Mesenchymal stem cell (in vitro differentiated cells and primary cell): ENCODE measurements at regions not wholly inside any gene's neighbourhood (a gene's known extent, or its start where the extent isn't known, plus 50 kb on each side); places are given as distances from the start of the nearest gene placed in this dataset.
"Not testable (repeated sequence)": the region's sequence is repeated elsewhere in the genome, so short reads cannot be mapped to it uniquely, and the experiment has no call there.

ENCODE experiments used
- DNase-seq: peaks from one replicate; pipeline ENCODE4 v3.0.0-alpha.2; 2013
- H2AFZ ChIP-seq: one replicate; pipeline ENCODE4 v1.6.1; 2013; ENCODE audit warnings: low read depth, mild to moderate bottlenecking, control low read depth, inconsistent platforms, low read length, moderate library complexity
- H2AK5ac ChIP-seq: 2 replicates; pipeline ENCODE4 v1.6.1; 2013; ENCODE audit warnings: low read length, moderate library complexity, mild to moderate bottlenecking, inconsistent platforms; ENCODE audit not compliant: severe bottlenecking
- H2BK120ac ChIP-seq: one replicate; pipeline ENCODE4 v1.6.1; 2013; ENCODE audit warnings: low read depth, mild to moderate bottlenecking, inconsistent platforms, low read length, moderate library complexity
- H2BK12ac ChIP-seq, 2 experiments: one replicate each; pipeline ENCODE4 v1.6.1; 2013; ENCODE audit warnings: inconsistent platforms in 2 of 2, low read length in 2 of 2, mild to moderate bottlenecking in 2 of 2, moderate library complexity in 2 of 2, control low read depth in 1 of 2
- H2BK15ac ChIP-seq: one replicate; pipeline ENCODE4 v1.6.1; 2013; ENCODE audit warnings: mild to moderate bottlenecking, low read depth, inconsistent platforms; ENCODE audit not compliant: poor library complexity, severe bottlenecking
- H2BK5ac ChIP-seq: 2 replicates; pipeline ENCODE4 v1.6.1; 2013; ENCODE audit warnings: low read depth, mild to moderate bottlenecking, low read length, control low read depth, inconsistent platforms; ENCODE audit not compliant: poor library complexity, severe bottlenecking
- H3K14ac ChIP-seq, 2 experiments: one replicate each; pipeline ENCODE4 v1.6.1; 2013; ENCODE audit warnings: inconsistent platforms in 2 of 2, low read length in 2 of 2, control low read depth in 1 of 2, mild to moderate bottlenecking in 1 of 2, moderate library complexity in 1 of 2
- H3K18ac ChIP-seq, 2 experiments: one replicate each; pipeline ENCODE4 v1.6.1; 2013; ENCODE audit warnings: inconsistent platforms in 2 of 2, low read length in 2 of 2, control low read depth in 1 of 2, low read depth in 1 of 2, mild to moderate bottlenecking in 1 of 2
- H3K23ac ChIP-seq, 2 experiments: one replicate each; pipeline ENCODE4 v1.6.1; 2013; ENCODE audit warnings: inconsistent platforms in 2 of 2, low read length in 2 of 2, mild to moderate bottlenecking in 2 of 2, moderate library complexity in 2 of 2, control low read depth in 1 of 2
- H3K27ac ChIP-seq: 2 replicates; pipeline ENCODE4 v1.5.1; 2013; ENCODE audit warnings: mild to moderate bottlenecking, moderate library complexity, low read length, control low read depth, inconsistent platforms; ENCODE audit not compliant: poor library complexity, severe bottlenecking
- H3K27me3 ChIP-seq, 2 experiments: 2 replicates each; pipeline versions ENCODE4 v1.6.1 to v1.7.0; 2013; ENCODE audit warnings: low read length in 2 of 2, mild to moderate bottlenecking in 2 of 2, moderate library complexity in 2 of 2, control low read depth in 1 of 2, inconsistent platforms in 1 of 2; ENCODE audit not compliant: control insufficient read depth in 1 of 2, insufficient read depth in 1 of 2
- H3K36me3 ChIP-seq, 2 experiments: 2 replicates each; pipeline versions ENCODE4 v1.6.1 to v1.7.0; 2013; ENCODE audit warnings: low read length in 2 of 2, control low read depth in 1 of 2, inconsistent platforms in 1 of 2, low read depth in 1 of 2, mild to moderate bottlenecking in 1 of 2; ENCODE audit not compliant: insufficient read depth in 2 of 2, control insufficient read depth in 1 of 2
- H3K4ac ChIP-seq, 2 experiments: one replicate each; pipeline ENCODE4 v1.6.1; 2013; ENCODE audit warnings: inconsistent platforms in 2 of 2, low read length in 2 of 2, mild to moderate bottlenecking in 2 of 2, moderate library complexity in 2 of 2, control low read depth in 1 of 2, low read depth in 1 of 2
- H3K4me1 ChIP-seq: 2 replicates; pipeline ENCODE4 v1.6.1; 2013; ENCODE audit warnings: low read depth, low read length, control low read depth; ENCODE audit not compliant: control insufficient read depth, insufficient read depth
- H3K4me2 ChIP-seq: 2 replicates; pipeline ENCODE4 v1.6.1; 2013; ENCODE audit warnings: low read length, mild to moderate bottlenecking, inconsistent platforms; ENCODE audit not compliant: poor library complexity, severe bottlenecking
- H3K4me3 ChIP-seq, 2 experiments: 2 replicates each; pipeline versions ENCODE4 v1.5.1 to v1.7.0; 2013; ENCODE audit warnings: low read length in 2 of 2, mild to moderate bottlenecking in 2 of 2, control low read depth in 1 of 2, low read depth in 1 of 2; ENCODE audit not compliant: insufficient read depth in 1 of 2
- H3K79me1 ChIP-seq: replicated peaks from 2 replicates; pipeline ENCODE4 v1.6.1; 2013; ENCODE audit warnings: mild to moderate bottlenecking, control low read depth, low read length, inconsistent platforms; ENCODE audit not compliant: poor library complexity, severe bottlenecking
- H3K9ac ChIP-seq: 2 replicates; pipeline ENCODE4 v1.7.0; 2013; ENCODE audit warnings: mild to moderate bottlenecking, low read length, moderate library complexity
- H3K9me3 ChIP-seq: 2 replicates; pipeline ENCODE4 v1.7.0; 2013; ENCODE audit warnings: mild to moderate bottlenecking, low read length; ENCODE audit not compliant: control insufficient read depth
- H4K8ac ChIP-seq: one replicate; pipeline ENCODE4 v1.6.1; 2013; ENCODE audit warnings: inconsistent platforms, mild to moderate bottlenecking, low read length, moderate library complexity
- H4K91ac ChIP-seq: one replicate; pipeline ENCODE4 v1.6.1; 2013; ENCODE audit warnings: mild to moderate bottlenecking, low read length, inconsistent platforms
- WGBS: methylation state at CpG from one replicate; pipeline ENCODE4 v1.1.7; 2013; ENCODE audit warnings: mixed read lengths; 5-methylcytosine and 5-hydroxymethylcytosine counted together

DNA sequence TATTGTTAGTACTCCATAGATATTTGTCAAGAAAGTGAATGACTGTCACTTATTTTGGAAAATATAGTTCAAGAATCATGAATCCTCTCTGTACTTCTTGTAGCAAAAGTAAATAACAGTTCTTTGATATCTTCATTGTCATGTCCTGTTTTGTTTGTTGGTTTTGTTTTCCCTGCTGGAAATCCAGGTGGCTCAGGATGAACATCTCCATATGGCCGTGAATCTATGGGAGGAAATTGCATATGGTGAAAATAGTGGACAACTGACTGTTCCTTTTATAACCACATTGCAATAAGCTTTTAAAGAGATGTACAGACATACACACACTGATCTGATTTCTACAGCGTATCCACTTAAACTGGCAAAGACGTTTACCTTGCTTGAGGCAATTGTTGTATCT, 637.0 kb upstream of the RBFOX1 start:
- no peak overlapping the region for H2BK120ac ChIP-seq
- H3K23ac ChIP-seq, result no peak overlapping the region
- no peak overlapping the region for H2BK15ac ChIP-seq
- no peak overlapping the region for H3K4me2 ChIP-seq
- H2BK5ac ChIP-seq, result no peak overlapping the region
- no peak overlapping the region for H3K14ac ChIP-seq
- H3K18ac ChIP-seq, result no peak overlapping the region
- DNase-seq, result no peak
- H4K91ac ChIP-seq, result no peak overlapping the region
- no peak overlapping the region for H2BK12ac ChIP-seq
- no peaks in the 10 kb centered on the region for H3K36me3 ChIP-seq
- H3K4ac ChIP-seq, result no peak overlapping the region
- H3K4me3 ChIP-seq, result no peak overlapping the region
- peaks cover 12% of the 10 kb centered on the region for H3K9me3 ChIP-seq
- H3K4me1 ChIP-seq, result no peaks in the 10 kb centered on the region
- H4K8ac ChIP-seq, result no peak overlapping the region
- H3K27ac ChIP-seq, result no peak overlapping the region
- H2AFZ ChIP-seq, result no peak overlapping the region
- no peak overlapping the region for H3K9ac ChIP-seq
- no peaks in the 10 kb centered on the region for H3K27me3 ChIP-seq
- no peaks in the 10 kb centered on the region for H3K79me1 ChIP-seq
- no peak overlapping the region for H2AK5ac ChIP-seq
- WGBS, result no CpG with 5 or more reads among the region's 3 CpGs

- no peak overlapping the region for H4K8ac ChIP-seq
- H2AK5ac ChIP-seq, result no peak overlapping the region
- H3K36me3 ChIP-seq, result no peaks in the 10 kb centered on the region
- H3K14ac ChIP-seq, result no peak overlapping the region
- no peaks in the 10 kb centered on the region for H3K4me1 ChIP-seq
- H2AFZ ChIP-seq, result no peak overlapping the region
- no peak overlapping the region for H2BK15ac ChIP-seq
- no peak overlapping the region for H3K9ac ChIP-seq
- H4K91ac ChIP-seq, result no peak overlapping the region
- H3K23ac ChIP-seq, result no peak overlapping the region
- no peak overlapping the region for H2BK120ac ChIP-seq
- no peak overlapping the region for H3K4me2 ChIP-seq
- peaks cover 12% of the 10 kb centered on the region for H3K9me3 ChIP-seq
- no peak overlapping the region for H2BK5ac ChIP-seq
- no peak for DNase-seq
- H3K27me3 ChIP-seq, result no peaks in the 10 kb centered on the region
- no peak overlapping the region for H3K18ac ChIP-seq
- 72% methylated on average over 6 of the region's 6 CpGs for WGBS
- H3K79me1 ChIP-seq, result no peaks in the 10 kb centered on the region
- no peak overlapping the region for H3K27ac ChIP-seq
- H3K4me3 ChIP-seq, result no peak overlapping the region
- no peak overlapping the region for H3K4ac ChIP-seq
- H2BK12ac ChIP-seq, result no peak overlapping the region
Measured at GRCh38 chr16:6694636-6695035, 638.0 kb upstream of the RBFOX1 start.

- not testable (repeated sequence) for H2BK12ac ChIP-seq, H3K4me3 ChIP-seq, H3K18ac ChIP-seq, H3K14ac ChIP-seq, H2AK5ac ChIP-seq, H3K23ac ChIP-seq, H3K4me2 ChIP-seq, H4K91ac ChIP-seq, H2BK120ac ChIP-seq, H2AFZ ChIP-seq, H3K9me3 ChIP-seq, H3K9ac ChIP-seq, H2BK15ac ChIP-seq, H4K8ac ChIP-seq, H3K79me1 ChIP-seq, H3K4ac ChIP-seq, H3K27ac ChIP-seq, H3K27me3 ChIP-seq, H2BK5ac ChIP-seq, H3K4me1 ChIP-seq, DNase-seq, H3K36me3 ChIP-seq
- WGBS, result 62% methylated on average over 2 of the region's 2 CpGs
Measured at GRCh38 chr16:6693418-6693817, 639.2 kb upstream of the RBFOX1 start.

DNA sequence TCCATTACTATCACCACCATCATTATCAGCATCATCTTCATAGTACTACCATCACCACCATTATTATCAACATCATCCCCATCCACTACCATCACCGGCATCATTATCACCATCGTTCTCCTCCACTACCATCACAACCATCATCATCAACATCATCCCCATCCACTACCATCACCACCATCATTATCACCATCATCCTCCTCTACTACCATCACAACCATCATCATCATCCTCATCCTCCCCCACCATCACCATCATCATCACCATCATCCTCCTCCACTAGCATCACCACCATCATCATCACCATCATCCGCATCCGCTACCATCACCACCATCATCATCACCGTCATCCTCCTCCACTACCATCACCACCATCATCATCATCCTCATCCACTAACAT, 639.8 kb upstream of the RBFOX1 start:
- H4K91ac ChIP-seq, result no peak overlapping the region
- H3K9me3 ChIP-seq, result peaks cover 8% of the 10 kb centered on the region
- WGBS, result 92% methylated on average over 5 of the region's 5 CpGs

More for the DNA sequence above, 639.8 kb upstream of the RBFOX1 start:
- Histone ChIP-seq H3K4me1 (no peaks in the 10 kb centered on the region), H3K14ac (no peak overlapping the region), H3K4me3 (no peak overlapping the region), H3K27me3 (no peaks in the 10 kb centered on the region), H2AK5ac (no peak overlapping the region), H2AFZ (no peak overlapping the region), H2BK5ac (no peak overlapping the region), H3K79me1 (no peaks in the 10 kb centered on the region), H2BK15ac (no peak overlapping the region), H2BK12ac (no peak overlapping the region), H3K4me2 (no peak overlapping the region), H3K36me3 (no peaks in the 10 kb centered on the region), H3K27ac (no peak overlapping the region), H4K8ac (no peak overlapping the region), H3K23ac (no peak overlapping the region), H3K18ac (no peak overlapping the region), H2BK120ac (no peak overlapping the region), H3K9ac (no peak overlapping the region), H3K4ac (no peak overlapping the region)
- no peak for DNase-seq
